H1 (cell line): ENCODE measurements at regions not wholly inside any gene's neighbourhood (a gene's known extent, or its start where the extent isn't known, plus 50 kb on each side); places are given as distances from the start of the nearest gene placed in this dataset.

Source experiments
- BACH1 ChIP-seq: IDR thresholded peaks from 2 replicates; pipeline ENCODE4 v1.6.1; 2012; ENCODE audit warnings: low read length, improper control_type of control experiment
- CTCF ChIP-seq, 3 experiments: IDR thresholded peaks; 1 replicate in 2 of 3; 2 replicates in 1 of 3; pipeline versions ENCODE4 v1.5.1 to v1.6.1; 2011; ENCODE audit warnings: low read length in 3 of 3, mild to moderate bottlenecking in 3 of 3, inconsistent platforms in 2 of 3, low read depth in 1 of 3, moderate library complexity in 1 of 3; ENCODE audit not compliant: insufficient read depth in 1 of 3; ENCODE audit errors: control extremely low read depth in 1 of 3
- EGR1 ChIP-seq: IDR thresholded peaks from 2 replicates; pipeline ENCODE4 v1.6.1; 2011; ENCODE audit warnings: low read depth, low read length, borderline replicate concordance
- EP300 ChIP-seq, 2 experiments: IDR thresholded peaks; 1 replicate in 1 of 2; 2 replicates in 1 of 2; pipeline ENCODE4 v1.6.1; 2011 to 2012; ENCODE audit warnings: low read depth in 2 of 2, low read length in 2 of 2, mild to moderate bottlenecking in 2 of 2, borderline replicate concordance in 1 of 2, inconsistent platforms in 1 of 2, moderate library complexity in 1 of 2
- EZH2 ChIP-seq: fragments of 200-600 bp; sonication (generic); IDR thresholded peaks from 2 replicates; pipeline ENCODE4 v1.7.1; 2012; ENCODE audit warnings: low read depth, mild to moderate bottlenecking, moderate library complexity, low read length, inconsistent platforms; ENCODE audit not compliant: severe bottlenecking
- FOSL1 ChIP-seq: IDR thresholded peaks from 2 replicates; pipeline ENCODE4 v1.6.1; 2011; ENCODE audit warnings: mild to moderate bottlenecking, low read depth, low read length, moderate library complexity; ENCODE audit not compliant: insufficient read depth
- JUND ChIP-seq: IDR thresholded peaks from 2 replicates; pipeline ENCODE4 v1.6.1; 2011; ENCODE audit warnings: mild to moderate bottlenecking, improper control_type of control experiment, low read length
- NRF1 ChIP-seq: IDR thresholded peaks from 2 replicates; pipeline ENCODE4 v1.6.1; 2011; ENCODE audit warnings: mild to moderate bottlenecking, low read depth, low read length, improper control_type of control experiment
- POLR2A ChIP-seq, 2 experiments: IDR thresholded peaks; 1 replicate in 1 of 2; 2 replicates in 1 of 2; pipeline ENCODE4 v1.6.1; 2011; ENCODE audit warnings: low read depth in 2 of 2, low read length in 2 of 2, mild to moderate bottlenecking in 2 of 2; ENCODE audit errors: control extremely low read depth in 1 of 2
- POLR2AphosphoS5 ChIP-seq: IDR thresholded peaks from 2 replicates; pipeline ENCODE4 v1.6.1; 2011; ENCODE audit warnings: low read depth, low read length
- POU5F1 ChIP-seq: IDR thresholded peaks from 2 replicates; pipeline ENCODE4 v1.6.1; 2011; ENCODE audit warnings: low read depth, mild to moderate bottlenecking, low read length, moderate library complexity
- TCF12 ChIP-seq: IDR thresholded peaks from 2 replicates; pipeline ENCODE4 v1.6.1; 2011; ENCODE audit warnings: low read depth, mild to moderate bottlenecking, low read length
- TEAD4 ChIP-seq: IDR thresholded peaks from 2 replicates; pipeline ENCODE4 v1.6.1; 2012; ENCODE audit warnings: low read depth, low read length, inconsistent platforms, mixed read lengths
- ZNF274 ChIP-seq: IDR thresholded peaks from 2 replicates; pipeline ENCODE4 v1.7.0; 2012; ENCODE audit warnings: low read length, borderline replicate concordance; ENCODE audit errors: extremely low read depth

- TF ChIP-seq EZH2 (no peak), CTCF (IDR thresholded peaks at IDR 0.05; ENCODE audit: control extremely low read depth in 1 of 3, insufficient read depth in 1 of 3, low read depth in 1 of 3, low read length in 3 of 3) (no peak), TCF12 (no peak), NRF1 (no peak), ZNF274 (no peak; the same call in 1 of the 2 replicates), JUND (no peak), FOSL1 (no peak), POU5F1 (no peak), POLR2AphosphoS5 (no peak), BACH1 (no peak), EGR1 (no peak), EP300 (IDR thresholded peaks at IDR 0.05; ENCODE audit: borderline replicate concordance in 1 of 2, low read depth in 2 of 2, low read length in 2 of 2) (no peak), POLR2A (IDR thresholded peaks at IDR 0.05; ENCODE audit: control extremely low read depth in 1 of 2, low read depth in 2 of 2, low read length in 2 of 2) (no peak), TEAD4 (no peak)
These were observed 61.6 kb downstream of the RNF187 start for GRCh38 chr1:228548788-228549187.
